HepG2 (cell line): ENCODE measurements at regions not wholly inside any gene's neighbourhood (a gene's known extent, or its start where the extent isn't known, plus 50 kb on each side); places are given as distances from the start of the nearest gene placed in this dataset.

Experiments used
- ATAC-seq: fragments of 200-7000 bp; cut with Tn5 transposase; 3 replicates; pipeline ENCODE4 v1.9.1; 2020; ENCODE audit warnings: mild to moderate bottlenecking, moderate library complexity
- BruUV-seq: library from RNA; stranded (reverse); fragments of 400-500 nt; replicated peaks from 2 replicates; lab custom pipeline; 2021; lab: Mats Ljungman, UMichigan
- CTCF ChIA-PET: fragments of 300-600 bp; formaldehyde crosslinking; extraction: SDS; loops from one replicate; lab custom pipeline; 2021; ENCODE audit warnings: low total read pairs, inconsistent platforms, low intra/inter-chr PET ratio; lab: Yijun Ruan, JAX
- POLR2A ChIA-PET: fragments of 350-600 bp; sonication (Branson Sonifier 250); formaldehyde crosslinking; loops from one replicate; lab custom pipeline; 2020; ENCODE audit warnings: antibody characterized with exemption, inconsistent platforms; lab: Yijun Ruan, JAX
- DNase-seq: peaks from one replicate; pipeline ENCODE4 v3.0.0-alpha.2; 2015; ENCODE audit warnings: low spot score
- FAIRE-seq: peaks from 3 replicates; lab custom pipeline; 2011; peaks lifted over from hg19 to GRCh38; lab: Jason Lieb, UNC
- H2AFZ ChIP-seq: one replicate; pipeline ENCODE4 v1.6.1; 2011; ENCODE audit warnings: low read length, inconsistent platforms
- H3K27ac ChIP-seq: fragments of 300-600 bp; 3 replicates; pipeline ENCODE4 v1.8.0; 2011; ENCODE audit warnings: mixed run types, mild to moderate bottlenecking, mixed read lengths, low read length, inconsistent platforms; ENCODE audit not compliant: insufficient read depth; ENCODE audit errors: extremely low read length
- H3K27me3 ChIP-seq, 2 experiments: fragments of 200-600 bp in 1 of 2; 2 replicates in 1 of 2; 3 replicates in 1 of 2; pipeline versions ENCODE4 v1.6.0 to v1.8.0; 2011; ENCODE audit warnings: low read length in 2 of 2, mild to moderate bottlenecking in 2 of 2, moderate library complexity in 2 of 2, inconsistent platforms in 1 of 2; ENCODE audit not compliant: insufficient read depth in 2 of 2, control insufficient read depth in 1 of 2
- H3K36me3 ChIP-seq, 2 experiments: fragments of 200-600 bp in 1 of 2; replicated peaks in 1 of 2; 2 replicates in 1 of 2; 3 replicates in 1 of 2; pipeline versions ENCODE4 v1.5.1 to v1.8.0; 2011; ENCODE audit warnings: low read length in 2 of 2, inconsistent platforms in 1 of 2; ENCODE audit not compliant: insufficient read depth in 2 of 2, control insufficient read depth in 1 of 2
- H3K4me1 ChIP-seq: 2 replicates; pipeline ENCODE4 v1.5.1; 2012; ENCODE audit warnings: low read length, inconsistent platforms; ENCODE audit not compliant: insufficient read depth
- H3K4me2 ChIP-seq: 2 replicates; pipeline ENCODE4 v1.6.0; 2011; ENCODE audit warnings: low read depth, low read length, inconsistent platforms
- H3K4me3 ChIP-seq, 3 experiments: fragments of 200-600 bp in 1 of 3; sonication (generic), shearing (Covaris generic) in 1 of 3; replicated peaks in 1 of 3; 2 replicates each; pipeline ENCODE4 v1.5.1; 2011 to 2016; ENCODE audit warnings: low read length in 3 of 3, inconsistent platforms in 2 of 3, low read depth in 2 of 3, mild to moderate bottlenecking in 2 of 3, control low read depth in 1 of 3, mixed read lengths in 1 of 3; ENCODE audit not compliant: insufficient read depth in 1 of 3
- H3K79me2 ChIP-seq: one replicate; pipeline ENCODE4 v1.6.1; 2011; ENCODE audit warnings: low read length, inconsistent platforms; ENCODE audit not compliant: insufficient read depth
- H3K9ac ChIP-seq: 2 replicates; pipeline ENCODE4 v1.6.0; 2011; ENCODE audit warnings: mild to moderate bottlenecking, low read depth, low read length, inconsistent platforms; ENCODE audit not compliant: insufficient read depth
- H3K9me3 ChIP-seq: 2 replicates; pipeline ENCODE4 v1.5.1; 2012; ENCODE audit warnings: mild to moderate bottlenecking, low read length
- H4K20me1 ChIP-seq: 2 replicates; pipeline ENCODE4 v1.6.0; 2011; ENCODE audit warnings: inconsistent platforms, mild to moderate bottlenecking, low read length, moderate library complexity; ENCODE audit not compliant: insufficient read depth
- DMAP1 ChIP-seq: IDR thresholded peaks from 2 replicates; pipeline ENCODE4 v1.6.1; 2016
- HDAC1 ChIP-seq: sonication (generic); formaldehyde crosslinking; IDR thresholded peaks from 2 replicates; pipeline ENCODE4 v1.5.1; 2020; ENCODE audit warnings: mild to moderate bottlenecking, missing genetic modification reagents
- KAT2B ChIP-seq: fragments of 150-350 bp; IDR thresholded peaks from 2 replicates; pipeline ENCODE4 v1.6.1; 2014; ENCODE audit warnings: low read depth, low read length, borderline replicate concordance
- RERE ChIP-seq: IDR thresholded peaks from 2 replicates; pipeline ENCODE4 v1.6.1; 2016; ENCODE audit warnings: low read depth, missing genetic modification reagents, missing compliant biosample characterization
- RFX3 ChIP-seq: IDR thresholded peaks from 2 replicates; pipeline ENCODE4 v1.6.1; 2016; ENCODE audit warnings: missing biosample characterization, missing genetic modification reagents
- SMARCC2 ChIP-seq: fragments of 450-650 bp; IDR thresholded peaks from 2 replicates; pipeline ENCODE4 v1.6.1; 2017; ENCODE audit warnings: antibody characterized with exemption, mild to moderate bottlenecking
- SOX13 ChIP-seq, 3 experiments: fragments of 450-650 bp in 1 of 3; sonication (generic) in 1 of 3; formaldehyde crosslinking in 1 of 3; IDR thresholded peaks in 2 of 3; conservative IDR thresholded peaks in 1 of 3; 2 replicates each; pipeline versions ENCODE4 v1.5.0 to v1.6.1; 2016 to 2020; ENCODE audit warnings: antibody characterized with exemption in 1 of 3, mild to moderate bottlenecking in 1 of 3, missing compliant biosample characterization in 1 of 3, missing genetic modification reagents in 1 of 3, moderate library complexity in 1 of 3
- SRF ChIP-seq: IDR thresholded peaks from 2 replicates; pipeline ENCODE4 v1.6.1; 2011; ENCODE audit warnings: mild to moderate bottlenecking, low read depth, low read length, moderate library complexity
- ZNF317 ChIP-seq: sonication (generic); formaldehyde crosslinking; IDR thresholded peaks from 2 replicates; pipeline ENCODE4 v1.5.0; 2020; ENCODE audit warnings: mild to moderate bottlenecking, missing genetic modification reagents
- ZNF558 ChIP-seq: sonication (generic); formaldehyde crosslinking; IDR thresholded peaks from 2 replicates; pipeline ENCODE4 v1.9.0; 2022; ENCODE audit warnings: mild to moderate bottlenecking, missing genetic modification reagents, borderline replicate concordance
- ZNF883 ChIP-seq: sonication (generic); formaldehyde crosslinking; IDR thresholded peaks from 2 replicates; pipeline ENCODE4 v1.5.1; 2020; ENCODE audit warnings: mild to moderate bottlenecking, missing genetic modification reagents; ENCODE audit errors: not compliant biosample characterization
- WGBS: methylation state at CpG from one replicate; pipeline ENCODE4 v1.1.6; 2017; ENCODE audit warnings: low lambda C conversion rate; 5-methylcytosine and 5-hydroxymethylcytosine counted together
- in situ Hi-C: cut with HindIII; loops from 2 replicates; pipeline ENCODE4 v1.10.0; 2017; ENCODE audit warnings: low pct_unique_long_range_greater_than_20kb; ENCODE audit not compliant: extremely low pct_ligation_motif_present
- intact Hi-C: fragments of 100-400 bp; cut with micrococcal nuclease; formaldehyde crosslinking; loops from one replicate; pipeline ENCODE4 v1.10.0; 2022; ENCODE audit not compliant: unreplicated experiment

GRCh38 chr18:56268952-56269351 lies 369.4 kb downstream of the TXNL1 start:
- no peak for ATAC-seq
- BruUV-seq, result no TSS peak
- CTCF ChIA-PET, result no interaction called here

More at GRCh38 chr18:56268952-56269351, 369.4 kb downstream of the TXNL1 start:
- H3K9ac ChIP-seq, result no peak overlapping the region
- FAIRE-seq (no peak), DNase-seq (no peak)
- no peak overlapping the region for H3K4me2 ChIP-seq
- H3K4me1 ChIP-seq, result no peaks in the 10 kb centered on the region
- POLR2A ChIA-PET, result no interaction called here
- no peak overlapping the region for H2AFZ ChIP-seq
- H3K9me3 ChIP-seq, result peaks cover 69% of the 10 kb centered on the region
- no peaks in the 10 kb centered on the region for H3K36me3 ChIP-seq
- no peaks in the 10 kb centered on the region for H3K27me3 ChIP-seq
- H3K79me2 ChIP-seq, result no peaks in the 10 kb centered on the region
- H3K27ac ChIP-seq, result no peak overlapping the region
- intact Hi-C loops (no loop called here), in situ Hi-C loops (no loop called here)
- no peak overlapping the region for H3K4me3 ChIP-seq
- H4K20me1 ChIP-seq, result no peaks in the 10 kb centered on the region
- no peak for TF ChIP-seq ZNF883 (CRISPR knock-in tag)
- no peak for TF ChIP-seq SMARCC2
- TF ChIP-seq DMAP1, result no peak
- no peak for TF ChIP-seq ZNF317 (CRISPR knock-in tag)
- TF ChIP-seq SRF, result no peak
- TF ChIP-seq RFX3 (CRISPR knock-in tag), result no peak
- TF ChIP-seq KAT2B, result no peak
- TF ChIP-seq HDAC1 (CRISPR knock-in tag), result no peak
- TF ChIP-seq RERE, result no peak
- TF ChIP-seq ZNF558 (CRISPR knock-in tag), result no peak
- TF ChIP-seq SOX13 (IDR thresholded peaks at IDR 0.05), result no peak
- no peak for TF ChIP-seq SOX13 (CRISPR knock-in tag; conservative IDR thresholded peaks at IDR 0.05 in 1 of 2, IDR thresholded peaks at IDR 0.05 in 1 of 2)
- 3% methylated on average over 1 of the region's 1 CpG for WGBS
